Astrocyte (in vitro differentiated cells and primary cell): ENCODE measurements at regions not wholly inside any gene's neighbourhood (a gene's known extent, or its start where the extent isn't known, plus 50 kb on each side); places are given as distances from the start of the nearest gene placed in this dataset.

Experiments
- DNase-seq: peaks from one replicate; pipeline ENCODE4 v3.0.0-alpha.2; 2010; ENCODE audit warnings: low read depth
- FAIRE-seq: peaks from 2 replicates; lab custom pipeline; 2011; peaks lifted over from hg19 to GRCh38; lab: Jason Lieb, UNC
- H2AFZ ChIP-seq: 2 replicates; pipeline ENCODE4 v1.6.0; 2012; ENCODE audit warnings: low read depth, low read length, inconsistent platforms
- H3K27ac ChIP-seq: 2 replicates; pipeline ENCODE4 v1.5.1; 2011; ENCODE audit warnings: low read depth, low read length, inconsistent platforms
- H3K27me3 ChIP-seq: 2 replicates; pipeline ENCODE4 v1.6.0; 2011; ENCODE audit warnings: low read length, inconsistent platforms; ENCODE audit not compliant: insufficient read depth
- H3K36me3 ChIP-seq: 2 replicates; pipeline ENCODE4 v1.5.1; 2011; ENCODE audit warnings: low read length, inconsistent platforms; ENCODE audit not compliant: insufficient read depth
- H3K4me1 ChIP-seq: 2 replicates; pipeline ENCODE4 v1.5.1; 2011; ENCODE audit warnings: low read length, inconsistent platforms; ENCODE audit not compliant: insufficient read depth
- H3K4me2 ChIP-seq: 2 replicates; pipeline ENCODE4 v1.6.0; 2012; ENCODE audit warnings: low read length, inconsistent platforms
- H3K4me3 ChIP-seq: 2 replicates; pipeline ENCODE4 v1.5.1; 2011; ENCODE audit warnings: low read depth, mild to moderate bottlenecking, low read length, inconsistent platforms; ENCODE audit not compliant: insufficient read depth
- H3K79me2 ChIP-seq: 2 replicates; pipeline ENCODE4 v1.6.0; 2012; ENCODE audit warnings: mild to moderate bottlenecking, low read length, inconsistent platforms; ENCODE audit not compliant: insufficient read depth
- H3K9ac ChIP-seq: 2 replicates; pipeline ENCODE4 v1.6.0; 2012; ENCODE audit warnings: mild to moderate bottlenecking, low read length, inconsistent platforms
- H3K9me3 ChIP-seq: 2 replicates; pipeline ENCODE4 v1.5.1; 2012; ENCODE audit warnings: low read depth, mild to moderate bottlenecking, low read length, inconsistent platforms; ENCODE audit not compliant: insufficient read depth
- H4K20me1 ChIP-seq: 2 replicates; pipeline ENCODE4 v1.6.0; 2012; ENCODE audit warnings: low read length, inconsistent platforms; ENCODE audit not compliant: insufficient read depth
- H3K27ac Mint-ChIP-seq: one replicate; pipeline ENCODE4 v1.8.0; 2021; ENCODE audit warnings: mild to moderate bottlenecking, mixed read lengths; ENCODE audit not compliant: unreplicated experiment
- H3K27me3 Mint-ChIP-seq: one replicate; pipeline ENCODE4 v1.8.0; 2021; ENCODE audit warnings: low read depth, mixed read lengths; ENCODE audit not compliant: unreplicated experiment
- H3K36me3 Mint-ChIP-seq: one replicate; pipeline ENCODE4 v1.8.0; 2021; ENCODE audit warnings: low read depth, mixed read lengths; ENCODE audit not compliant: unreplicated experiment
- H3K4me1 Mint-ChIP-seq: one replicate; pipeline ENCODE4 v1.8.0; 2021; ENCODE audit warnings: low read depth, mixed read lengths; ENCODE audit not compliant: unreplicated experiment
- H3K4me3 Mint-ChIP-seq: one replicate; pipeline ENCODE4 v1.8.0; 2021; ENCODE audit warnings: mild to moderate bottlenecking, moderate library complexity, mixed read lengths; ENCODE audit not compliant: unreplicated experiment
- H3K9me3 Mint-ChIP-seq: one replicate; pipeline ENCODE4 v1.8.0; 2021; ENCODE audit warnings: mild to moderate bottlenecking, mixed read lengths; ENCODE audit not compliant: unreplicated experiment
- EZH2 ChIP-seq: IDR thresholded peaks from 2 replicates; pipeline ENCODE4 v1.6.1; 2012; ENCODE audit warnings: mild to moderate bottlenecking, low read length, inconsistent platforms; ENCODE audit not compliant: insufficient read depth
- TF ChIP-seq, protein P1 (sequence below): IDR thresholded peaks from 2 replicates; pipeline ENCODE4 v1.5.1; 2011; ENCODE audit warnings: low read depth, mild to moderate bottlenecking, inconsistent platforms, low read length, moderate library complexity; ENCODE audit not compliant: insufficient read depth

GRCh38 chr3:22671848-22672247, 531.3 kb upstream of the UBE2E2 start:
- TF ChIP-seq, protein P1, sequence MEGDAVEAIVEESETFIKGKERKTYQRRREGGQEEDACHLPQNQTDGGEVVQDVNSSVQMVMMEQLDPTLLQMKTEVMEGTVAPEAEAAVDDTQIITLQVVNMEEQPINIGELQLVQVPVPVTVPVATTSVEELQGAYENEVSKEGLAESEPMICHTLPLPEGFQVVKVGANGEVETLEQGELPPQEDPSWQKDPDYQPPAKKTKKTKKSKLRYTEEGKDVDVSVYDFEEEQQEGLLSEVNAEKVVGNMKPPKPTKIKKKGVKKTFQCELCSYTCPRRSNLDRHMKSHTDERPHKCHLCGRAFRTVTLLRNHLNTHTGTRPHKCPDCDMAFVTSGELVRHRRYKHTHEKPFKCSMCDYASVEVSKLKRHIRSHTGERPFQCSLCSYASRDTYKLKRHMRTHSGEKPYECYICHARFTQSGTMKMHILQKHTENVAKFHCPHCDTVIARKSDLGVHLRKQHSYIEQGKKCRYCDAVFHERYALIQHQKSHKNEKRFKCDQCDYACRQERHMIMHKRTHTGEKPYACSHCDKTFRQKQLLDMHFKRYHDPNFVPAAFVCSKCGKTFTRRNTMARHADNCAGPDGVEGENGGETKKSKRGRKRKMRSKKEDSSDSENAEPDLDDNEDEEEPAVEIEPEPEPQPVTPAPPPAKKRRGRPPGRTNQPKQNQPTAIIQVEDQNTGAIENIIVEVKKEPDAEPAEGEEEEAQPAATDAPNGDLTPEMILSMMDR = no peak
- TF ChIP-seq EZH2 = no peak
- H3K36me3 Mint-ChIP-seq = no peaks in the 10 kb centered on the region
- no peak overlapping the region for H3K27ac Mint-ChIP-seq
- H3K27me3 Mint-ChIP-seq = peaks cover 1% of the 10 kb centered on the region
- no peak overlapping the region for H3K4me3 Mint-ChIP-seq
- Histone ChIP-seq H3K4me1 (no peaks in the 10 kb centered on the region), H3K27me3 (no peaks in the 10 kb centered on the region), H2AFZ (no peak overlapping the region), H3K4me2 (no peak overlapping the region), H3K27ac (no peak overlapping the region), H3K79me2 (no peaks in the 10 kb centered on the region), H4K20me1 (no peaks in the 10 kb centered on the region), H3K9ac (no peak overlapping the region), H3K36me3 (no peaks in the 10 kb centered on the region), H3K4me3 (no peak overlapping the region), H3K9me3 (no peaks in the 10 kb centered on the region)
- FAIRE-seq (no peak), DNase-seq (no peak)
- H3K9me3 Mint-ChIP-seq = no peaks in the 10 kb centered on the region
- no peaks in the 10 kb centered on the region for H3K4me1 Mint-ChIP-seq

GRCh38 chr3:22684739-22685138, 518.4 kb upstream of the UBE2E2 start:
- Mint-ChIP-seq H3K27me3 (no peaks in the 10 kb centered on the region), H3K4me1 (no peaks in the 10 kb centered on the region), H3K36me3 (no peaks in the 10 kb centered on the region), H3K4me3 (no peak overlapping the region), H3K9me3 (peaks cover 2% of the 10 kb centered on the region), H3K27ac (no peak overlapping the region)
- TF ChIP-seq, protein P1 = no peak
- TF ChIP-seq EZH2 = no peak
- Histone ChIP-seq H4K20me1 (no peaks in the 10 kb centered on the region), H3K27me3 (peaks cover 2% of the 10 kb centered on the region), H3K4me3 (no peak overlapping the region), H3K9ac (no peak overlapping the region), H3K36me3 (no peaks in the 10 kb centered on the region), H3K27ac (no peak overlapping the region), H3K4me2 (no peak overlapping the region), H3K4me1 (no peaks in the 10 kb centered on the region), H2AFZ (no peak overlapping the region), H3K9me3 (no peaks in the 10 kb centered on the region), H3K79me2 (no peaks in the 10 kb centered on the region)
- FAIRE-seq (no peak), DNase-seq (no peak)

- no peak for TF ChIP-seq EZH2
- TF ChIP-seq, protein P1 = no peak
- H3K27me3 ChIP-seq = peaks cover 2% of the 10 kb centered on the region
- no peak overlapping the region for H3K27ac ChIP-seq
- Mint-ChIP-seq H3K4me3 (no peak overlapping the region), H3K9me3 (peaks cover 2% of the 10 kb centered on the region), H3K27ac (no peak overlapping the region), H3K4me1 (no peaks in the 10 kb centered on the region), H3K36me3 (no peaks in the 10 kb centered on the region), H3K27me3 (no peaks in the 10 kb centered on the region)
- DNase-seq (no peak), FAIRE-seq (no peak)
- no peaks in the 10 kb centered on the region for H3K79me2 ChIP-seq
- no peak overlapping the region for H3K9ac ChIP-seq
- no peaks in the 10 kb centered on the region for H3K36me3 ChIP-seq
- H4K20me1 ChIP-seq = no peaks in the 10 kb centered on the region
- no peak overlapping the region for H2AFZ ChIP-seq
- no peaks in the 10 kb centered on the region for H3K9me3 ChIP-seq
- no peak overlapping the region for H3K4me2 ChIP-seq
- no peaks in the 10 kb centered on the region for H3K4me1 ChIP-seq
- H3K4me3 ChIP-seq = no peak overlapping the region
Measured at GRCh38 chr3:22685597-22685996, 517.5 kb upstream of the UBE2E2 start.
